ENCODE measurements at regions not wholly inside any gene's neighbourhood (a gene's known extent, or its start where the extent isn't known, plus 50 kb on each side); places are given as distances from the start of the nearest gene placed in this dataset.

GRCh38 chr13:64099994-64100393 lies 2684.3 kb upstream of the PCDH20 start:
- H3K36me3 ChIP-seq, result no peaks in the 10 kb centered on the region
- no peak for DNase-seq
- WGBS, 2 donors, result 66 to 78% methylated on average over 2 of the region's 2 CpGs
- H3K4me3 ChIP-seq (replicated peaks in 1 of 3), result no peak overlapping the region
- no peak overlapping the region for H3K27ac ChIP-seq
- H3K9me3 ChIP-seq, result no peaks in the 10 kb centered on the region
- no peaks in the 10 kb centered on the region for H3K4me1 ChIP-seq
- no peak for TF ChIP-seq CTCF (IDR thresholded peaks at IDR 0.05)
- no peak for TF ChIP-seq POLR2A (IDR thresholded peaks at IDR 0.05)
- H3K27me3 ChIP-seq, result no peaks in the 10 kb centered on the region
- intact Hi-C loops (cut with DNase I), result no loop called here

GRCh38 chr13:64090311-64090710 lies 2674.7 kb upstream of the PCDH20 start:
- TF ChIP-seq CTCF (IDR thresholded peaks at IDR 0.05) (no peak), POLR2A (IDR thresholded peaks at IDR 0.05) (no peak)
- Histone ChIP-seq H3K9me3 (no peaks in the 10 kb centered on the region), H3K4me3 (replicated peaks in 1 of 3) (no peak overlapping the region), H3K27me3 (no peaks in the 10 kb centered on the region), H3K36me3 (no peaks in the 10 kb centered on the region), H3K27ac (no peak overlapping the region), H3K4me1 (no peaks in the 10 kb centered on the region)
- WGBS, 2 donors, result 85 to 92% methylated on average over 3 of the region's 3 CpGs
- intact Hi-C loops (cut with DNase I), result no loop called here
- no peak for DNase-seq

GRCh38 chr13:64088491-64088890 lies 2672.8 kb upstream of the PCDH20 start:
- no peaks in the 10 kb centered on the region for H3K9me3 ChIP-seq
- DNase-seq, result no peak
- no peak overlapping the region for H3K4me3 ChIP-seq (replicated peaks in 1 of 3)
- TF ChIP-seq POLR2A (IDR thresholded peaks at IDR 0.05) (no peak), CTCF (IDR thresholded peaks at IDR 0.05) (no peak)
- H3K27ac ChIP-seq, result no peak overlapping the region
- no peaks in the 10 kb centered on the region for H3K27me3 ChIP-seq
- intact Hi-C loops (cut with DNase I), result no loop called here
- no peaks in the 10 kb centered on the region for H3K36me3 ChIP-seq
- no peaks in the 10 kb centered on the region for H3K4me1 ChIP-seq
- 90 to 96% methylated on average over 2 of the region's 2 CpGs for WGBS, 2 donors

- TF ChIP-seq CTCF (IDR thresholded peaks at IDR 0.05), result no peak
- TF ChIP-seq POLR2A (IDR thresholded peaks at IDR 0.05), result no peak
- H3K4me1 ChIP-seq, result no peaks in the 10 kb centered on the region
- no peaks in the 10 kb centered on the region for H3K9me3 ChIP-seq
- no peak overlapping the region for H3K4me3 ChIP-seq (replicated peaks in 1 of 3)
- H3K36me3 ChIP-seq, result no peaks in the 10 kb centered on the region
- WGBS, 2 donors, result 51 to 71% methylated on average over 1 of the region's 1 CpG
- H3K27me3 ChIP-seq, result no peaks in the 10 kb centered on the region
- H3K27ac ChIP-seq, result no peak overlapping the region
- intact Hi-C loops (cut with DNase I), result no loop called here
- DNase-seq, result no peak
These were observed 2672.0 kb upstream of the PCDH20 start for GRCh38 chr13:64087624-64088023.

GRCh38 chr13:64083811-64084210 lies 2668.2 kb upstream of the PCDH20 start:
- no peaks in the 10 kb centered on the region for H3K27me3 ChIP-seq
- no peaks in the 10 kb centered on the region for H3K36me3 ChIP-seq
- intact Hi-C loops (cut with DNase I), result no loop called here
- no peak overlapping the region for H3K27ac ChIP-seq
- no peaks in the 10 kb centered on the region for H3K4me1 ChIP-seq
- H3K9me3 ChIP-seq, result no peaks in the 10 kb centered on the region
- no peak for DNase-seq
- no peak overlapping the region for H3K4me3 ChIP-seq (replicated peaks in 1 of 3)
- WGBS, 2 donors, result 84 to 86% methylated on average over 1 of the region's 1 CpG
- no peak for TF ChIP-seq POLR2A (IDR thresholded peaks at IDR 0.05)

GRCh38 chr13:64083396-64083795 lies 2667.7 kb upstream of the PCDH20 start:
- TF ChIP-seq POLR2A (IDR thresholded peaks at IDR 0.05), result no peak
- Histone ChIP-seq H3K36me3 (no peaks in the 10 kb centered on the region), H3K9me3 (no peaks in the 10 kb centered on the region), H3K4me1 (no peaks in the 10 kb centered on the region), H3K27ac (no peak overlapping the region), H3K27me3 (no peaks in the 10 kb centered on the region), H3K4me3 (replicated peaks in 1 of 3) (no peak overlapping the region)
- WGBS, 2 donors, result 91 to 93% methylated on average over 1 of the region's 1 CpG
- DNase-seq, result no peak
- intact Hi-C loops (cut with DNase I), result no loop called here
